HEK293T (cell line): ENCODE measurements at regions not wholly inside any gene's neighbourhood (a gene's known extent, or its start where the extent isn't known, plus 50 kb on each side); places are given as distances from the start of the nearest gene placed in this dataset.

Experiments
- BHLHE40 ChIP-seq: fragments of 450-650 bp; IDR thresholded peaks from 2 replicates; pipeline ENCODE4 v1.6.1; 2016; ENCODE audit warnings: mild to moderate bottlenecking, moderate library complexity, borderline replicate concordance
- CTBP1 ChIP-seq: fragments of 450-650 bp; IDR thresholded peaks from 2 replicates; pipeline ENCODE4 v1.6.1; 2016; ENCODE audit warnings: borderline replicate concordance
- FOXA1 ChIP-seq: fragments of 450-650 bp; IDR thresholded peaks from 2 replicates; pipeline ENCODE4 v1.6.1; 2016; ENCODE audit warnings: mild to moderate bottlenecking
- FOXK2 ChIP-seq: fragments of 450-650 bp; IDR thresholded peaks from 2 replicates; pipeline ENCODE4 v1.6.1; 2016; ENCODE audit warnings: mild to moderate bottlenecking
- FOXM1 ChIP-seq: fragments of 450-650 bp; IDR thresholded peaks from 2 replicates; pipeline ENCODE4 v1.6.1; 2017; ENCODE audit warnings: mild to moderate bottlenecking, borderline replicate concordance
- HDGF ChIP-seq: fragments of 450-650 bp; IDR thresholded peaks from 2 replicates; pipeline ENCODE4 v1.6.1; 2017; ENCODE audit warnings: antibody characterized with exemption, borderline replicate concordance
- L3MBTL2 ChIP-seq: fragments of 450-650 bp; conservative IDR thresholded peaks from 2 replicates; pipeline ENCODE4 v1.6.1; 2016; ENCODE audit warnings: mild to moderate bottlenecking
- SP1 ChIP-seq: fragments of 450-650 bp; IDR thresholded peaks from 2 replicates; pipeline ENCODE4 v1.6.1; 2017
- SUZ12 ChIP-seq: fragments of 450-650 bp; IDR thresholded peaks from 2 replicates; pipeline ENCODE4 v1.6.1; 2016; ENCODE audit warnings: mild to moderate bottlenecking

DNA sequence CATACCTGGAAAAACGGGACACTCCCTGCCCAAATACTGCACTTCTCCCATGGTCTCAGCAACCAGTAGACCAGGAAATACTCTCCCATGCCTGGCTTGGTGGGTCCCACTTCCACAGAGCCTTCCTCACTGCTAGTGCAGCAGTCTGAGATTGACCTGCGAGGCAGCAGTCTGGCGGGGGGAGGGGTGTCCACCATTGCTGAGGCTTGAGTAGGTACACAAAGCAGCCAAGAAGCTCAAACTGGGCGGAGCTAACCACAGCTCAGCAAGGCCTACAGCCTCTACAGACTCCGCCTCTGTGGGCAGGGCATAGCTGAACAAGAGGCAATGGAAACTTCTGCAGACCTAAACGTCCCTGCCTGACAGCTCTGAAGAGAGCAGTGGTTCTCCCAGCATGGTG lies 191.5 kb upstream of the FTMT start:
- TF ChIP-seq FOXK2 (no peak), SUZ12 (no peak), L3MBTL2 (no peak), SP1 (no peak), CTBP1 (no peak), FOXA1 (no peak), FOXM1 (no peak), BHLHE40 (no peak), HDGF (no peak)
